ENCODE measurements at regions not wholly inside any gene's neighbourhood (a gene's known extent, or its start where the extent isn't known, plus 50 kb on each side); places are given as distances from the start of the nearest gene placed in this dataset.
A peak's percentile ranks its signal among the peaks of the same experiment; 100 is the strongest.
"Not testable (repeated sequence)": the region's sequence is repeated elsewhere in the genome, so short reads cannot be mapped to it uniquely, and the experiment has no call there.

- intact Hi-C loops (cut with micrococcal nuclease); ATAC-seq: not testable (repeated sequence)
These were observed 104.0 kb downstream of the CCDC74A start for GRCh38 chr2:131631648-131632047.

DNA sequence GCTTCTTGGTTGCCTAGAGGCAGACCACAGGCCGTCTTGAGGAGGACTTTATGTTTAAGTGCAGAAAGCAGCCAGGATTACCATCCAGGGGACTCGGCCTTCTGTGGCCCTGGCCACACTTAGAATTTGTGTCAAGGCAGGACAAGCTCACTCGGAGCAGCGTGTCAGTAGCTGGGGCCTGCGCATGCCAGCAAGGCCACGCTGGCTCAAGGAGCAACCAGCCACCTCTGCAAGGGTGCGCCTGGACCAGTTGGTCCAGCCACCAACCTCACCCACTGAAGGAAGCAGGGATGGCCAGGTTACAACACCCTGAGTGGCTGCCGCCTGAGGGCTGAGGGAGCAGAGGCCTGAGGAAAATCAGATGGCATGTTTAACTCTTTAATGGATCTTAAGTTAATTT, 105.7 kb downstream of the CCDC74A start:
- CTCF ChIA-PET (ENCODE audit: low intra/inter-chr PET ratio); H3K27ac ChIP-seq (ENCODE audit: extremely low read depth, low read depth, low read length); H3K4me1 ChIP-seq (replicated peaks in 1 of 2; ENCODE audit: control insufficient read depth in 2 of 2, insufficient read depth in 2 of 2, low read length in 2 of 2); DNase-seq (ENCODE audit: extremely low read depth in 1 of 4, low spot score in 3 of 4); H3K9me3 ChIP-seq (replicated peaks; ENCODE audit: control insufficient read depth, insufficient read depth, low read depth, low read length); H3K4me2 ChIP-seq (ENCODE audit: insufficient read depth, low read length); intact Hi-C loops (cut with micrococcal nuclease); H3K27me3 ChIP-seq (ENCODE audit: control insufficient read depth in 2 of 2, insufficient read depth in 2 of 2, low read length in 2 of 2); POLR2A ChIA-PET; H4K20me1 ChIP-seq (replicated peaks; ENCODE audit: control insufficient read depth, insufficient read depth, low read length); in situ Hi-C loops (cut with MboI); FAIRE-seq; H3K9ac ChIP-seq (ENCODE audit: insufficient read depth in 1 of 2, low read depth in 2 of 2, low read length in 2 of 2); H3K79me2 ChIP-seq (ENCODE audit: control insufficient read depth, insufficient read depth, low read length); H2AFZ ChIP-seq (ENCODE audit: low read depth, low read length); BruUV-seq (replicated peaks); H3K9me1 ChIP-seq (ENCODE audit: control insufficient read depth, insufficient read depth, low read length); ATAC-seq; H3K36me3 ChIP-seq (ENCODE audit: control insufficient read depth, insufficient read depth, low read length); H3K4me3 ChIP-seq: not testable (repeated sequence)
- WGBS (ENCODE audit: insufficient coverage, low coverage, missing lambda C conversion rate), result 74% methylated on average over 8 of the region's 8 CpGs

More at GRCh38 chr2:131631648-131632047, 104.0 kb downstream of the CCDC74A start:
- H3K4me3 ChIP-seq; H3K27ac ChIP-seq (ENCODE audit: extremely low read depth, low read depth, low read length); BruUV-seq (replicated peaks); CTCF ChIA-PET (ENCODE audit: low intra/inter-chr PET ratio); in situ Hi-C loops (cut with MboI); H4K20me1 ChIP-seq (replicated peaks; ENCODE audit: control insufficient read depth, insufficient read depth, low read length); POLR2A ChIA-PET; H3K9ac ChIP-seq (ENCODE audit: insufficient read depth in 1 of 2, low read depth in 2 of 2, low read length in 2 of 2); H3K27me3 ChIP-seq (ENCODE audit: control insufficient read depth in 2 of 2, insufficient read depth in 2 of 2, low read length in 2 of 2); DNase-seq (ENCODE audit: extremely low read depth in 1 of 4, low spot score in 3 of 4); H3K79me2 ChIP-seq (ENCODE audit: control insufficient read depth, insufficient read depth, low read length); H3K9me1 ChIP-seq (ENCODE audit: control insufficient read depth, insufficient read depth, low read length); H3K4me2 ChIP-seq (ENCODE audit: insufficient read depth, low read length); H2AFZ ChIP-seq (ENCODE audit: low read depth, low read length); FAIRE-seq; H3K9me3 ChIP-seq (replicated peaks; ENCODE audit: control insufficient read depth, insufficient read depth, low read depth, low read length); H3K4me1 ChIP-seq (replicated peaks in 1 of 2; ENCODE audit: control insufficient read depth in 2 of 2, insufficient read depth in 2 of 2, low read length in 2 of 2); H3K36me3 ChIP-seq (ENCODE audit: control insufficient read depth, insufficient read depth, low read length): not testable (repeated sequence)
- TF ChIP-seq BCOR (IDR thresholded peaks at IDR 0.05), result peak; percentile 42
- 0 out of 4 replicates have a peak, but pooled peaks of 1 of the 2 experiments have one; percentile 27 for TF ChIP-seq KDM1A (IDR thresholded peaks at IDR 0.05)
- peak; percentile 55 for TF ChIP-seq RBM25 (IDR thresholded peaks at IDR 0.05; ENCODE audit: low read depth, low read length, severe bottlenecking)
- TF ChIP-seq ZNF146 (CRISPR knock-in tag; IDR thresholded peaks at IDR 0.05; ENCODE audit: unreplicated experiment), result peak; percentile 86
- WGBS (ENCODE audit: insufficient coverage, low coverage, missing lambda C conversion rate), result 31% methylated on average over 2 of the region's 2 CpGs

Data from K562 (cell line).